Activated T-cell treated with anti-CD3 and anti-CD28 coated beads, Interleukin-2, amount 50 U/mL, for 24 hours (primary cell): ENCODE measurements at regions not wholly inside any gene's neighbourhood (a gene's known extent, or its start where the extent isn't known, plus 50 kb on each side); places are given as distances from the start of the nearest gene placed in this dataset.

Experiments
- DNase-seq: peaks from one replicate; pipeline ENCODE4 v3.0.0-alpha.2; 2020
- H3K27ac Mint-ChIP-seq: 2 replicates; pipeline ENCODE4 v1.8.0; 2020; ENCODE audit warnings: mild to moderate bottlenecking, mixed read lengths
- H3K27me3 Mint-ChIP-seq: 2 replicates; pipeline ENCODE4 v1.8.0; 2020; ENCODE audit warnings: mixed read lengths
- H3K36me3 Mint-ChIP-seq: 2 replicates; pipeline ENCODE4 v1.8.0; 2020; ENCODE audit warnings: low read depth, mixed read lengths
- H3K4me1 Mint-ChIP-seq: 2 replicates; pipeline ENCODE4 v1.8.0; 2020; ENCODE audit warnings: low read depth, mixed read lengths
- H3K4me3 Mint-ChIP-seq: 2 replicates; pipeline ENCODE4 v1.8.0; 2020; ENCODE audit warnings: mild to moderate bottlenecking, moderate library complexity, mixed read lengths
- H3K9me3 Mint-ChIP-seq: 2 replicates; pipeline ENCODE4 v1.8.0; 2020; ENCODE audit warnings: mixed read lengths

DNA sequence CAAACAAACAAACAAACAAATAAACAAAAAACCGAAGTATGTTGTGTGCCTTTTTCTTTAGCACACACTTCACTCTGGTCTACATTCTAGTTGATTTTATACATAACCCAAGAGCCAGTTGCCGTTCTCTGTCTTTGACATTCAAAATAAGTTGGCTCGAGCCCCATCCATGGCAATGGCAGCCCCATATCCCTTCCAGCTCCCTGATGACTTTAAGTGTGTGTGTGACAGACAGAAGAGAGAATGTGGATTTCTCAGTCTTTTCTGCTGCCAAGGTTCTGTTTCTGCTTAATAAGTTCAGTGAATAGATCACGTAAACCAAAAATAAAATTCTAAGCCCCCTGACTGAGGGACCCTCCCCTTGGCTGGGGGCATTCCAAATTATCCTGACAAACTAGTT lies 100.6 kb upstream of the TENM4 start:
- peaks cover 7% of the 10 kb centered on the region for H3K9me3 Mint-ChIP-seq
- no peaks in the 10 kb centered on the region for H3K36me3 Mint-ChIP-seq
- no peaks in the 10 kb centered on the region for H3K4me1 Mint-ChIP-seq
- H3K27ac Mint-ChIP-seq, result no peak overlapping the region
- no peaks in the 10 kb centered on the region for H3K27me3 Mint-ChIP-seq
- DNase-seq, result no peak
- H3K4me3 Mint-ChIP-seq, result no peak overlapping the region

- no peak for DNase-seq
- Mint-ChIP-seq H3K27ac (no peak overlapping the region), H3K4me3 (no peak overlapping the region), H3K9me3 (peaks cover 11% of the 10 kb centered on the region), H3K36me3 (no peaks in the 10 kb centered on the region), H3K27me3 (no peaks in the 10 kb centered on the region), H3K4me1 (no peaks in the 10 kb centered on the region)
Measured at GRCh38 chr11:79538775-79539174, 97.9 kb upstream of the TENM4 start.

DNA sequence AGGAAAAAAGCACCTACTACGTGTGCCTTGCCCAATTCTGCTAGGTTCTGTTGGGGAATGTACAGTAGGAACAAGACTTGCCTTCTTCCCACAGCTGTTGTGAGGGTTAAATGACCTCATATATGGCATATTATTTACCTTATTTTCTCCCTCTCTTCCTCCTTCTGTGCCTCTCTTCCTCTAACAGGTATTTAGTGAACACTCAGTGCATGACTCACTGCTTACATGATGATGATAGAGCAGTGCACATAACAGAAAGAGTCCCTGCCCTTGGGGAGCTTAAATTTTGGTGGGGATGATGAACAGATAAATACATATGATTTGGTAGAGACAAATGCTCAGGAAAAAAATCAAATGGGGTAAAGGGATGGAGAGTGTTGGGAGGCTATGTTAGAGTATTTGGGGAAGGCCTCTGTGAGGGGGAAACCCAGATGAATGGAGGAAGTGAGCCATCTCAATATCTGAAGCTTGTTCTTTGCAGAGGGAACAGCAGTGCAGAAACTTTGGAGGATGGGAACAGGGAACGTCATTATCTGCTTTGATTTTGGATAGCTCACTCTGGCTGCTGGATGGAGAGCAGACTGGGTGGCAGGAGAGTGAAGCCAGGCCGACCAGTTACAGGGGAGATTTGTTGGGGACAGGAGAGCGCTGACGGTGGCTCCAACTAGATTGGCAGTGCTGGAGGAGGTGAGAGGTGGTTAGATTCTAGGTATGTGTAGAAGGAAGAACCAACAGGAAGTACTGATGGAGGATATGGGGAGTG lies 95.5 kb upstream of the TENM4 start:
- DNase-seq, result no peak
- Mint-ChIP-seq H3K27ac (no peak overlapping the region), H3K27me3 (no peaks in the 10 kb centered on the region), H3K4me3 (no peak overlapping the region), H3K4me1 (no peaks in the 10 kb centered on the region), H3K36me3 (no peaks in the 10 kb centered on the region), H3K9me3 (peaks cover 15% of the 10 kb centered on the region)

DNA sequence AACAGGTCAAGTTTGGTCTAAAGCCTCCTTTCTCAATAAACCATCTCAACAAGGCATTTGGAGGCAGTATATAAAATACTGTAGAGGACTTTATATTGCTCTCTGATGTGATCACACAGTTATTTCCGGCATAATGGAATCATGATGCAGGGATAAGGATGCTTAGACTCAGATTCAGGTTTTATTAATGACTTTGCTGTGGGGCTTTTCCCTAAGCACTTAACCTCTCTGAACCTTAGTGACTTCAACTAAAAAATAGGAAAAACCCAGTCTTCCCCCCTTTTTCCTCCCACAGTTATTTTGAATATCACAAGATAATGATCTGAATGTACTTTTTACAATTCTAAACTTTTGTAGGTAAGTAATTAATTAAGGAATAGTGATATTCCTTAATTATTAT lies 94.8 kb upstream of the TENM4 start:
- no peaks in the 10 kb centered on the region for H3K27me3 Mint-ChIP-seq
- H3K9me3 Mint-ChIP-seq, result peaks cover 15% of the 10 kb centered on the region
- H3K36me3 Mint-ChIP-seq, result no peaks in the 10 kb centered on the region
- H3K4me1 Mint-ChIP-seq, result no peaks in the 10 kb centered on the region
- no peak overlapping the region for H3K4me3 Mint-ChIP-seq
- H3K27ac Mint-ChIP-seq, result no peak overlapping the region
- no peak for DNase-seq

GRCh38 chr11:79525257-79525656 lies 84.4 kb upstream of the TENM4 start:
- H3K27me3 Mint-ChIP-seq, result no peaks in the 10 kb centered on the region
- H3K4me1 Mint-ChIP-seq, result no peaks in the 10 kb centered on the region
- no peak overlapping the region for H3K27ac Mint-ChIP-seq
- no peak overlapping the region for H3K4me3 Mint-ChIP-seq
- H3K36me3 Mint-ChIP-seq, result no peaks in the 10 kb centered on the region
- H3K9me3 Mint-ChIP-seq, result peaks cover 7% of the 10 kb centered on the region
- DNase-seq, result no peak

DNA sequence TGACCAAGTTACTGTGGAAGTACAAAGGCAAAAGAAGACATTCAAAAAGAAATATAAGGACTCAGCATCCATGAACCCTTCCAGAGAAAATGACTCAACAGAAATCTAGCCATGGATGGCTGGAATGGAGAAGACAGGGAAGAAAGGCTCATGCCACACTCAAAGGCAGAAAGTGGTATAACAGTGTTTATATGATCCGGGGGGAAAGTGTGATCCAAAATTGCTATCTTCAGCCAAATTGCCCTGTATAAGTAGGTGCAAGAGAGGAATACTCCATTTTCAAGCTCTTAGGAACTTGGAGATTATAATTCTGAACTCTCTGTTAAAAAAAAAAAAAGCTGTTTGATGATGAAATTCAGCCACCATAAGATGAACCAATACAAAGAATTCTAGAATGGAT lies 81.8 kb upstream of the TENM4 start:
- Mint-ChIP-seq H3K27me3 (no peaks in the 10 kb centered on the region), H3K4me3 (no peak overlapping the region), H3K9me3 (no peaks in the 10 kb centered on the region), H3K27ac (no peak overlapping the region), H3K4me1 (no peaks in the 10 kb centered on the region), H3K36me3 (no peaks in the 10 kb centered on the region)
- DNase-seq, result no peak

DNA sequence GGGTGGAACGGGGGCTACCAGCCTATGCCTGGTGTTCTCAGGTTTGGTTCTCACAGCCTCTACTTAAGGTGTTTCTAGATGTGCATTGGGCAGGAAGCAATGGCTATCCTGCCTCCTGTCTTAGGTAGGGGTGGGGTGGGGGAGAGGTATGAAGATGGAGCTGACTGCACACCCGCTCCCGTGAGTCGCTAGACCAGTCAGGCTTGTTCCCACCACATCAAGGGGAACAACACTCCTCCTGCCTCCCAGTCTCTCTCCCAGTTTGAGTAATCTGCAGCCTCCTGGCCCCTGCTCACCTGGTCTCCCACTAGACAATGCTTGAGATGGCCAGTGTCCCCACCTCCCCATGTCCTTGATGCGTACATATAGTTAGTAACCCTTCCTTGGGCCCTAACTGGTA lies 79.3 kb upstream of the TENM4 start:
- Mint-ChIP-seq H3K9me3 (no peaks in the 10 kb centered on the region), H3K27ac (no peak overlapping the region), H3K4me1 (no peaks in the 10 kb centered on the region), H3K4me3 (no peak overlapping the region), H3K27me3 (no peaks in the 10 kb centered on the region), H3K36me3 (no peaks in the 10 kb centered on the region)
- DNase-seq, result no peak

DNA sequence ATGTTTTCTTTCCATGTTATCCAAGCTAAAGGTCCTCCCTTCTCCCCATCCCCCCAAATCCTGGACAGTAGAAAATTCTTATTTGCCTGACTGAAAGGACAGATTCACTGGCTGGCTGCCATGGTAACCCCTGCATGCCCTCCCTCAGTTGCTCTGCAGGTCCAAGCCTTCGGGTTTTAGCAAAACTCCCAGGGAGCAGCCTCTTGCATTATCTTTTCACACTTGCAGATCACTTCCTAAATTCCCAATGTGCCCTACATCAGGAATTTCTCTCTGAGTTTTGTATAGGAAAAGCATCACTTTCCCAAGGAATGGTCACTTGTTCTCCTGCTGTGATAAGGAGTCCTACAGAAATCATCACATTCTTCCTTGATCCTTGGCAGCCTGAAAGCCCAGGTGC lies 75.0 kb upstream of the TENM4 start:
- no peak for DNase-seq
- Mint-ChIP-seq H3K4me1 (no peaks in the 10 kb centered on the region), H3K9me3 (no peaks in the 10 kb centered on the region), H3K4me3 (no peak overlapping the region), H3K27ac (no peak overlapping the region), H3K36me3 (no peaks in the 10 kb centered on the region), H3K27me3 (no peaks in the 10 kb centered on the region)

GRCh38 chr11:79514695-79515094 lies 73.9 kb upstream of the TENM4 start:
- H3K27ac Mint-ChIP-seq, result no peak overlapping the region

DNA sequence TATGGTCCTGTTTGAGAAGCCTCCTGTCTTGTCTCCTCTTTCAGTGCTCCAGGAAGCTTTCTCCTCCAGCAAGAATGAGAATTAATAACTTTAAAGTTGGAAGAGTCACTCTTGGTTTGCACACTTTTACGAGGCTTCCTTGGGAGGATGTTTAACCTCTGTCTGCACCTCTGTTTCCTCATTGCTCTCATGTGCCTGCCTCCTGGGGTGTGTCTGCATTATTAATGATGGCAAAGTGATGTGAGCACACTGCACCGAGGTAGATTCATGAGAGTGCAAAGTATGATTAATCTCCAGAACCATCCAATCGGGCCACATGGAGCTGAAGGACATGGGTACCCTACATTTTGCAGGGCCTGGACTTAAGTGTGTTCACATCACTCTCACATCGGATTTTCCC lies 73.5 kb upstream of the TENM4 start:
- Mint-ChIP-seq H3K27ac (no peak overlapping the region), H3K9me3 (no peaks in the 10 kb centered on the region), H3K36me3 (no peaks in the 10 kb centered on the region), H3K4me3 (no peak overlapping the region), H3K27me3 (no peaks in the 10 kb centered on the region), H3K4me1 (no peaks in the 10 kb centered on the region)
- DNase-seq, result no peak

More at GRCh38 chr11:79514695-79515094, 73.9 kb upstream of the TENM4 start:
- Mint-ChIP-seq H3K4me1 (no peaks in the 10 kb centered on the region), H3K4me3 (no peak overlapping the region), H3K27me3 (no peaks in the 10 kb centered on the region), H3K36me3 (no peaks in the 10 kb centered on the region), H3K9me3 (no peaks in the 10 kb centered on the region)
- DNase-seq, result no peak

GRCh38 chr11:79512706-79513469 lies 72.1 kb upstream of the TENM4 start:
- Mint-ChIP-seq H3K4me1 (no peaks in the 10 kb centered on the region), H3K27me3 (no peaks in the 10 kb centered on the region), H3K27ac (no peak overlapping the region), H3K9me3 (no peaks in the 10 kb centered on the region), H3K36me3 (no peaks in the 10 kb centered on the region), H3K4me3 (no peak overlapping the region)
- no peak for DNase-seq

GRCh38 chr11:79510960-79511359 lies 70.1 kb upstream of the TENM4 start:
- no peak for DNase-seq
- no peaks in the 10 kb centered on the region for H3K9me3 Mint-ChIP-seq
- H3K27me3 Mint-ChIP-seq, result peaks cover 6% of the 10 kb centered on the region
- H3K4me3 Mint-ChIP-seq, result no peak overlapping the region
- H3K36me3 Mint-ChIP-seq, result no peaks in the 10 kb centered on the region
- H3K4me1 Mint-ChIP-seq, result no peaks in the 10 kb centered on the region
- H3K27ac Mint-ChIP-seq, result no peak overlapping the region

GRCh38 chr11:79508461-79508860 lies 67.6 kb upstream of the TENM4 start:
- DNase-seq, result no peak
- H3K27ac Mint-ChIP-seq, result no peak overlapping the region
- peaks cover 2% of the 10 kb centered on the region for H3K9me3 Mint-ChIP-seq
- H3K36me3 Mint-ChIP-seq, result no peaks in the 10 kb centered on the region
- H3K27me3 Mint-ChIP-seq, result peaks cover 6% of the 10 kb centered on the region
- no peak overlapping the region for H3K4me3 Mint-ChIP-seq
- H3K4me1 Mint-ChIP-seq, result no peaks in the 10 kb centered on the region

DNA sequence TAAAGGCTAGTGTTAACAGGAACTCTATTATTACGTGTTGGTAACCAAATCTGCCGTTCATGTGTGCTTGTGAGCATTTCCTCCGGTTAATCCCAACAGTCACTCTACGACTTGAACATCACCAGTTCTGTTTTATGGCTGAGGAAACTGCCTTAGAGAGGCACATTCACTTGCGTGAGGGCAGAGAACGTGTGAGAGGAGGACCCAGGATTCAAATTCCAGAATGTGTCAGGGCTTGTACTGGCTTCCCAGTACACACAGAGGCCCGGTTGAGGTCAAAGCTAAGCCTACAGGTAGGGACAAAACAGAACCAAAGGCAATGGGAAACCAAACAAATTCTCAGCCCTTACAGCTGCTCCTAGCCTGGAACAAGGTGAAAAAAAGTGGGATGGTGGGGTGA lies 66.9 kb upstream of the TENM4 start:
- no peak for DNase-seq
- H3K27ac Mint-ChIP-seq, result no peak overlapping the region
- no peaks in the 10 kb centered on the region for H3K36me3 Mint-ChIP-seq
- no peak overlapping the region for H3K4me3 Mint-ChIP-seq
- peaks cover 6% of the 10 kb centered on the region for H3K27me3 Mint-ChIP-seq
- H3K4me1 Mint-ChIP-seq, result no peaks in the 10 kb centered on the region
- peaks cover 2% of the 10 kb centered on the region for H3K9me3 Mint-ChIP-seq

DNA sequence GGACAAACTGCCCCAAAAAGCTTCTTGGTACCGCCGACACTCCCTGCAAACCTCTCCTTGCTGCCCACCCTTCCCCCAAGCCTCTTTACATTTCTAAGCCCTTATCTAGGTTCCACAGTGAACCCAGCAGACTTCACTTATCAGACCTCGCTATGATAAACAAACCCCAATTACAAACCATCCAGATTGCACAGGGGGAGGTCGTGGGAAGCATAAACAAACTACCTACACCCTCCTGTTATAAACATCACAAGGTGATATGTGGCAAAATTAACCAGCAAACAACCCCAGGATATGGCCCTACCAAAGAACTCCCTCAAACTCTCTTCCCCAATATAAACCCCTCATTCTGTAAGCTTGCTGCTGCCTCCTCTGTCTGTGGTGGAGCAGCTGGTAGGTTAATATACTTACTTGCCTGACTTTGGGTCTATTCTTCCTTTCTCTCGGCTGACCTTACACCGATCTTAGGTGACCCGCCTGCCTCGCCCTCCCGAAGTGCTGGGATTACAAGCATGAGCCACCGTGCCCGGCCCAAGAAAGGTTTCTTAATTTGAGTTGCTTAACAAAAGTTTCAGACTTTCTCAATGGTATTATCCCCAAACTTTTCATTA lies 66.0 kb upstream of the TENM4 start:
- H3K4me1 Mint-ChIP-seq, result no peaks in the 10 kb centered on the region
- DNase-seq, result no peak
- H3K27ac Mint-ChIP-seq, result no peak overlapping the region
- H3K36me3 Mint-ChIP-seq, result no peaks in the 10 kb centered on the region
- peaks cover 2% of the 10 kb centered on the region for H3K9me3 Mint-ChIP-seq
- peaks cover 6% of the 10 kb centered on the region for H3K27me3 Mint-ChIP-seq
- H3K4me3 Mint-ChIP-seq, result no peak overlapping the region
